HUES48 (cell line): ENCODE measurements at regions not wholly inside any gene's neighbourhood (a gene's known extent, or its start where the extent isn't known, plus 50 kb on each side); places are given as distances from the start of the nearest gene placed in this dataset.
"Not testable (repeated sequence)": the region's sequence is repeated elsewhere in the genome, so short reads cannot be mapped to it uniquely, and the experiment has no call there.

ENCODE experiments used
- H3K27ac ChIP-seq: one replicate; pipeline ENCODE4 v1.7.0; 2013; ENCODE audit warnings: low read depth, low read length, inconsistent platforms
- H3K27me3 ChIP-seq: 2 replicates; pipeline ENCODE4 v1.6.1; 2013; ENCODE audit warnings: mild to moderate bottlenecking, low read length; ENCODE audit not compliant: control insufficient read depth, insufficient read depth
- H3K36me3 ChIP-seq: 2 replicates; pipeline ENCODE4 v1.6.1; 2013; ENCODE audit warnings: low read length; ENCODE audit not compliant: control insufficient read depth, insufficient read depth
- H3K4me1 ChIP-seq: 2 replicates; pipeline ENCODE4 v1.6.1; 2013; ENCODE audit warnings: mild to moderate bottlenecking, low read length; ENCODE audit not compliant: control insufficient read depth, insufficient read depth
- H3K4me3 ChIP-seq: 2 replicates; pipeline ENCODE4 v1.5.1; 2013; ENCODE audit warnings: mild to moderate bottlenecking, low read depth, low read length
- H3K9ac ChIP-seq: 2 replicates; pipeline ENCODE4 v1.6.1; 2013; ENCODE audit warnings: mild to moderate bottlenecking, low read depth, low read length, moderate library complexity
- H3K9me3 ChIP-seq: 2 replicates; pipeline ENCODE4 v1.6.1; 2013; ENCODE audit warnings: low read length; ENCODE audit not compliant: control insufficient read depth, insufficient read depth

DNA sequence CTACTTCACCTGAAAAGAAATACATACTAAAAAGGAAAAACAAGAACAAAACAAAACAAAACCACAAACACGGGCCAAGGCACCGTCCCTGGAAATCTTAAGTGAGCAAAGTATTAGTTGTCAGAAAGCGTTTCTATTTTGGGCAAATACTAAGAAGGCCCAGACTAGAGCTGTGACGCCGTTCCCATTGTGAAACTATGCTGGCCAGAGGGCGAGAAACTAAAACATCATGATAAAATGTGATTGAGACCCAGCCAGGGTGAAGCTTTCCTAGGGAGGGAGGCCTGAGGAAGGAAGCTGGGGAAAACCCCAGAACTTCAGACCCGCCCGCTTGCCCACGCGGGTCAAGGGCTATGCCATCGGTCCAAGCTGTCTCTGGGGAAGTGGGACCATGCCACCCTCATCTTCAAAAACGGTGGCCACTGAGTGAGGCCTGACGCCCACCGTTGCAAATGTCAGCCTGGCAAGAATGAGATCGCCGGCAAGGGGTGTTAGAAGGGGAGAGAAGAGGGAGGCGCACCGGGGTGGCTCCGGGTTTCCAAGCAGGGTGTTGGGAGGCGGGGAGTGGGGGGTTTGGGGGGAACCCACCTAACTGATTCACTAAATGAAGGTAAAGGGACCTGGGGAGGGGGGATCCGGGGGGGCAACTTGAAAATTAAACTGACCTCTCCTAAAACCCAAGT, 1950.9 kb upstream of the DEFB115 start:
- H3K9me3 ChIP-seq: peaks cover 83% of the 10 kb centered on the region
- no peaks in the 10 kb centered on the region for H3K27me3 ChIP-seq
- no peaks in the 10 kb centered on the region for H3K4me1 ChIP-seq
- no peak overlapping the region for H3K27ac ChIP-seq
- H3K36me3 ChIP-seq: no peaks in the 10 kb centered on the region
- no peak overlapping the region for H3K4me3 ChIP-seq
- H3K9ac ChIP-seq: no peak overlapping the region

DNA sequence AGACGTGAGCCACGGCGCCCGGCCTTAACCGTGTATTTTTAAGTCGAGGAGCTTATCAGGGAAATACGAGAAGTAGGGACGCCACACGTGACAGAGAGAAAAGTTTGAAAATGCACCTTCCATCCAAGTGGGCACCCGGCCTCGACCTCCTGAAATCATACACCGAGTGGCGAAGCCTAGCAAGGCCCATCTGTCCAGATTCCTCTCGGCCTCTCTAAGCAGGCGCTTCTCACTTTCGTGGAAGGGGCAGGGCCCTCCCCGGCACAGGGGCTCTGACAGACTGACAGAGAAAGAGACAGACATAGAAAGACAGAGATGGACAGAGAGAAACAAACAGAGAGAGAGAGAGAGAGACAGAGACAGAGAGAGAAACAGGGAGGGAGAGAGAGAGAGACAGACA, 1950.0 kb upstream of the DEFB115 start:
- not testable (repeated sequence) for H3K4me3 ChIP-seq, H3K9ac ChIP-seq, H3K27ac ChIP-seq, H3K27me3 ChIP-seq, H3K4me1 ChIP-seq, H3K36me3 ChIP-seq
- H3K9me3 ChIP-seq: peaks cover 80% of the 10 kb centered on the region

DNA sequence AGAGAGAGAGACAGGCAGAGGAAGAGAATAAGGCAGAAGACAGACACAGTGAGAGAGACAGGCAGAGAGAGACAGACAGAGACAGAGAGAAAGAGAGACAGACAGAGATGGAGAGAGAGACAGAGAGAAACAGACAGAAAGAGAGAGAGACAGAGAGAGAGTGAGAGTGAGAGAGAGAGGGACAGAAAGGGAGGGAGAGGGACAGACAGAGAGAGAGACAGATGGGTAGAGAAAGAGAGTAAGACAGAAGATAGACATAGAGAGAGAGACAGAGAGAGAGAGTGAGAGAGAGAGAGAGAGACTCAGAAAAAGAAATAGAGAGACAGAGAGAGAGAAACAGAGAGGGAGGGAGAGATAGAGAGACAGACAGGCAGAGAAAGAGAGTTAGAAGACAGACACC, 1948.5 kb upstream of the DEFB115 start:
- not testable (repeated sequence) for H3K4me3 ChIP-seq, H3K9ac ChIP-seq, H3K36me3 ChIP-seq, H3K27me3 ChIP-seq, H3K4me1 ChIP-seq, H3K27ac ChIP-seq
- H3K9me3 ChIP-seq: peaks cover 79% of the 10 kb centered on the region

- H3K4me1 ChIP-seq, H3K4me3 ChIP-seq, H3K36me3 ChIP-seq, H3K27ac ChIP-seq, H3K27me3 ChIP-seq, H3K9ac ChIP-seq: not testable (repeated sequence)
- H3K9me3 ChIP-seq: peaks cover 79% of the 10 kb centered on the region
Measured at GRCh38 chr20:29309481-29309880, 1948.0 kb upstream of the DEFB115 start.

- not testable (repeated sequence) for H3K36me3 ChIP-seq, H3K27ac ChIP-seq, H3K27me3 ChIP-seq, H3K9ac ChIP-seq, H3K4me1 ChIP-seq, H3K4me3 ChIP-seq
- peaks cover 69% of the 10 kb centered on the region for H3K9me3 ChIP-seq
Measured at GRCh38 chr20:29311046-29311445, 1946.4 kb upstream of the DEFB115 start.

- not testable (repeated sequence) for H3K9ac ChIP-seq, H3K4me3 ChIP-seq, H3K27me3 ChIP-seq, H3K27ac ChIP-seq, H3K36me3 ChIP-seq, H3K4me1 ChIP-seq
- peaks cover 66% of the 10 kb centered on the region for H3K9me3 ChIP-seq
Measured at GRCh38 chr20:29312679-29313078, 1944.8 kb upstream of the DEFB115 start.

GRCh38 chr20:29313481-29313880, 1944.0 kb upstream of the DEFB115 start:
- no peaks in the 10 kb centered on the region for H3K4me1 ChIP-seq
- no peak overlapping the region for H3K4me3 ChIP-seq
- no peaks in the 10 kb centered on the region for H3K36me3 ChIP-seq

DNA sequence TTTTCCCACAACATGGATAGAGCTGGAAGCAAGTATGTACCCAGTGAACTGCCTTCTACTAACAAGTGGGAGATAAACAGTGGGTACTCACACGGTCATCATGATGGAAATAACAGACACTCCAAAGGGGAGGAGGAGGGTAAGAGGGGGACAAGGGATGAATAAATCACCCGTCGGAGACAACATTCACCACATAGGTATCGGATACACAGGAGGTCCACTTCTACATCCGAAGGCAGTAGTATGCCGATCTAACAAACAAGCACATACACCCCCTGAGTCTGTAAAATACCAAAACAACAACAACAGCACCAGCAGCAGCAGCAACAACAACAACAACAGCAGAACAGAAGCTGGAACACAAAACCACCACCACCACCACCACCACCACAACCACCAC, 1943.2 kb upstream of the DEFB115 start:
- Histone ChIP-seq H3K36me3 (no peaks in the 10 kb centered on the region), H3K9ac (no peak overlapping the region), H3K4me3 (no peak overlapping the region), H3K9me3 (peaks cover 67% of the 10 kb centered on the region), H3K4me1 (no peaks in the 10 kb centered on the region), H3K27ac (no peak overlapping the region), H3K27me3 (no peaks in the 10 kb centered on the region)

More at GRCh38 chr20:29313481-29313880, 1944.0 kb upstream of the DEFB115 start:
- Histone ChIP-seq H3K27me3 (no peaks in the 10 kb centered on the region), H3K9me3 (peaks cover 66% of the 10 kb centered on the region), H3K27ac (no peak overlapping the region), H3K9ac (no peak overlapping the region)

GRCh38 chr20:29318871-29319461, 1938.5 kb upstream of the DEFB115 start:
- Histone ChIP-seq H3K36me3 (no peaks in the 10 kb centered on the region), H3K9ac (no peak overlapping the region)

DNA sequence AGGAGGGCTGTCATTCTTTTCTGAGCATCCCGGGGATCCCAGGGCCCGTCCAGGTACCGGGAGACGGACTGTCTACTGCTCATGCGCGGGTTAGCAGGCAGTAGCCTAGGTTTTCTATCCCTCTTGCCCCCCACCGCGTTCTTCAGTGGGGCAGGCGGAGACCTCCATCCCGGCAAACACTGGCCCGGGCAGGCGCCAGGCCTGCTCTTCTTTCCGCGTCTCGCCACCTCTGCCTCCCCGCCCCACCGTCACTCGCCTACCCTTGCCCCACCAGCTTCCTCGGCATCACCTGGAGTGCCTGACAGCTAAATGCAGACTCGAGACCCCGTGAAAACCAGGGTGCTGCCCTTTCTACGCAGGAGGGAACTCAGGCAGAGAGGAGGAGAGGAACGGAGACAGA, 1937.7 kb upstream of the DEFB115 start:
- Histone ChIP-seq H3K9ac (no peak overlapping the region), H3K4me1 (no peaks in the 10 kb centered on the region), H3K36me3 (no peaks in the 10 kb centered on the region), H3K9me3 (peaks cover 76% of the 10 kb centered on the region), H3K27ac (no peak overlapping the region), H3K27me3 (no peaks in the 10 kb centered on the region), H3K4me3 (no peak overlapping the region)

More at GRCh38 chr20:29318871-29319461, 1938.5 kb upstream of the DEFB115 start:
- Histone ChIP-seq H3K9me3 (peaks cover 75% of the 10 kb centered on the region), H3K4me3 (no peak overlapping the region), H3K4me1 (no peaks in the 10 kb centered on the region), H3K27me3 (no peaks in the 10 kb centered on the region), H3K27ac (no peak overlapping the region)

DNA sequence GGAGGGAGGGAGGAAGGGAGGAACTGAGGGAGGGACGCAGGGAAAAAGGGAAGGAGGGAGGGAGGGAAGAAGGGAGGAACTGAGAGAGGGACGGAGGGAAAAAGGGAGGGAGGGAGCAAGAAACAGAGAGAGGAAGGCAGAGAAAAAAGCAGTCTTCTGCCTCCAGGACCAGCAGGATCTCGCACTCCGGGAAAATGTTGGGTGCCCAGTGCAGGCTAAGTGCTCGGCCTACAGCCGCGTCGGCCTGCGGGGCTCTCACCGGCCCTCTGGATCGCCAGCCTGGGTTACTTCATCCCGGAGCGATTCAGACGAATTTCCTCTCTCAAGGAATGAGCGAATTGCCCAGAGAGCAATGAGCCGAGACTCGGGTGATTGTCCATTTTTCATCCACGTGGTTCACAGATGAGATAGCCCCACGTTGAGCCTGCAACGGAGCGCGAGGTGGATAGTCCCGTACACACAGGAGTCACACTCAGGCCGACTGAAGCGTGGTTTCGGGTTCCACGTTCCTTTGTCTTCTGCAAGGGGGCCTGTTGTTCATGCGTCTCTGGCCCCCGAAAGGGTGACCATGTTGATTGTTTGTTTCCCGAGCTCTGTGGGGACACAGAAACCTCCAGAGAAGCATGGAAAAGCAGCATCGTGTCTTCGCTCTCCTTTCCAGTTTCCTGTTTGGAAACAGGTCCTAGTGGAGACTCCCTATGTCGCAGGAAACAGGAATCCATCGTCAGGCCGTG, 1937.1 kb upstream of the DEFB115 start:
- H3K36me3 ChIP-seq, H3K27ac ChIP-seq, H3K4me3 ChIP-seq, H3K9ac ChIP-seq, H3K4me1 ChIP-seq, H3K27me3 ChIP-seq: not testable (repeated sequence)
- H3K9me3 ChIP-seq: peaks cover 76% of the 10 kb centered on the region
